HG03196 (cell line): ENCODE measurements at regions not wholly inside any gene's neighbourhood (a gene's known extent, or its start where the extent isn't known, plus 50 kb on each side); places are given as distances from the start of the nearest gene placed in this dataset.
"Not testable (repeated sequence)": the region's sequence is repeated elsewhere in the genome, so short reads cannot be mapped to it uniquely, and the experiment has no call there.

Experiments
- ATAC-seq: cut with Tn5 transposase; IDR thresholded peaks from one replicate; pipeline ENCODE4 v1.9.1; 2021; ENCODE audit not compliant: unreplicated experiment

DNA sequence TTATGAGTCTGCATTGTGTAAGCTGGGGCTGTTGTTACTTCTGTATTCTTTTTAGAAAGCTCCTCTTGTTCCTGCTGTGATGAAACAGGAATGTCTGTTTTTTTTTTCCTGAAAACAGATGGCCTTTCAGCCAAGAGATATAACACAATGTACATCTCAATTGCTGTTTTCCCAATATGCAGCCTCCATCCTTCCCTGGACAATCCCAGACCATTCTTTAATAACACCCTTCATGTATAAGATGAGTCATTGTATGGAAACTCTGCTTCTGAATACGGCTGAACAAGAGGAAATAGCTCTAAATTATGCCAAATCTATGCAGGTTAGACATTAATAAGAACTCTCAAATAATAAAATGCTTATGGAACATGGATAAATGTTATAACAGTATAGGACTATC, 60.2 kb upstream of the LRRC4C start:
- no peak for ATAC-seq

DNA sequence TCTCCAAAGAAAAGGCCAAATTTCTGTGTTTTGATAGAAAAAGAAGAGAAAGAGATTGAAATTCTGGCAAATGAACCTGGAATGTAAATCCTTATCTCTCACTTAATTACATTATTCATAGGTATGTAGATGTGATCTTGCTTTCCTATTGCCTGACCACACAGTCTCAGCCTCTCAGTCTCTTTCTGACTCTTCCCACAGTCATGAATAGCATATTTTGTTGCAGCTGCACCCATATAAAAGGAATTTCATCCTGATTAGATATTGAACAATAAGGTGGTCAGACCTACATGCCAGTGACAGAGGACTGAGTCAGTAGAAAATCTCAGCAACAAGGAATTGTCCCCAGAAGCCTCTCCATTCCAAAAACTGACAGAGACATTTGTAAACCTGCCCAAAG, 62.9 kb upstream of the LRRC4C start:
- no peak for ATAC-seq

DNA sequence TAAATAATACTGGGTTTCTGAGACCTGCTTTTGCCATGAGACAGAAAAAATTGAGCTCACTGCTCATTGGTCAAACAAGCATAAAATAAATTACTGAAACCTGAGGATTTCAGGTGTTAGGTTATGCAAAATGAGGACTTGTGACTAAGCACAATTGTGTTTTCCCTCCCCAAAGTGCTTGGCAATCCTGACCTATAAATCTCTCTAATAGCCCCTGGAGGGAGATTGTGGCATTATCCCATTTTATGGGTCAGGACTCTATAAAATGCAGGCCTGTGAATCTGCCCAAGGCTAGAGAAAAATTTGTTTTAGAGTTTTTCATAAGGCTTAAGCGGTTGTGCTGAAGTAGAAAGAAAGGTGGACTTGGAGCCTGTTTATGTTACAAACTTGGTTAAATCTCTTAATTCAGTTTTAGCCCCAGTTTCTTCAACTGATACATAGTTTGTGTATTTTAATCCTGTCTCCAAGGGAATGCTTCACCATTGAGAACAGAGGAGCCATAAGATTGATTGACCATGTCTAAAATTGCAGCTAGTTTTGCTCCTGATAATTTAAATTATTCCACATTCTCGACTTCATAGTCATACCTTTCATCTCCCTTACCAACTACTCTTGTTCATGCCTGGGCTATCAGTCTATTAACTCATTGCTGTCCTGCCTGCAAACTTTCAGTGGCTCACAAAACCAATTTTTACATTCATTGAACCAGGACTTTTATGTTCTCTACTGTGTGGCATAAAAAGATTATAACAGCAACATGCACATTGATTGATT, 63.6 kb upstream of the LRRC4C start:
- ATAC-seq = no peak

DNA sequence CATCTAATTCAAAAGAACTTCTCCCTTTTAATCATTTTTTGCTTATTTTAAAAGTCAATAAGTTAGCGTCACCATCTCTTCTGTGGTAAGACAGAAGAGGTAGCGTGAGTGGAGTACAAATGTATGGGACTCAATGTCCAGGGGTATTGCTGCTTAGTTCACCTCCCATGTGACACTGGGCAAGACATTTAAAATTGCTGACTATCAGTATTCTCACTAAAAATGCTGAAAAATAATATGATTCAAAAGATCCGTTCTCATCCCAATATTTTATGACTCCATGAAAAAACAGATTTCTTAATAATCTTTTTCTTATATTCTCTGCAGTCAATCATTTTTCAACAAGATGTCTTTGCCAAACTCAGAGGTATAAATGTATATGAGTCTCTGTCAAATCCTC, 68.1 kb upstream of the LRRC4C start:
- no peak for ATAC-seq

DNA sequence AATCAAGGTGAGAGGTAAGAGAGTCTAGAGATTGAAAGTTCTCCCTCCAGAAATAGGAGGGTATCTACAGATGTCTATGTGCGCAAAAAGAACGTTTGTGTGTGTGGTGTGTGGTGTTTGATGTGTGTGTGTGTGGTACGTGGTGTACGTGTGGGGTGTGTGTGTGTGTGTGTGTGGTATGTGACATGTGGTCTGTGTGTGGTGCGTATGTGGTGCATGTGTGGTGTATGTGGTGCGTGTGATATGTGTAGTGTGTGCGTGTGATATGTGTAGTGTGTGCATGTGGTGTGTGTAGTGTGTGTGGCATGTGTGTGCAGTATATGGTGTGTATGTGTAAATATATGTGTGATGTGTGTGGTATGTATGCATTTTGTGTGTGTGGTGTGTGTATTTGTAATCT, 73.0 kb upstream of the LRRC4C start:
- ATAC-seq = no peak

DNA sequence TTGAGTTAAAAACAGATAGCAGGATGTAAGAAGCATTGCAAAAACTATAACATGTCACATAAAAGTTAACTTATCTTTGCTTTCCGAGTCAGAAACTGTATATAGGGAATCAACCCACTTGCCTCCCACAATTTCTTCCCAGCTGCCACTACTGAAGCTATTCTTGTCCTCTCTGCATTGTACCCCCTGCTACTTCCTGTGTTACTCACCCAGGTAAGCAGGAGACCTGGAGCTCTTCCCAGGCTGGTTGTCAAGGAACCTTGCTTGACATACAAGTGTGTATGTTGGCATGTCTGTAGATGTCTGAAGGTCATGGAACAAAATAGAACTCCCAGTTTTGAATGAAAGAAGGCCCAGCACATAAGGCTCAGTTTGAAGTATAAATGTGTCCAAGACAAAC, 74.3 kb upstream of the LRRC4C start:
- no peak for ATAC-seq

DNA sequence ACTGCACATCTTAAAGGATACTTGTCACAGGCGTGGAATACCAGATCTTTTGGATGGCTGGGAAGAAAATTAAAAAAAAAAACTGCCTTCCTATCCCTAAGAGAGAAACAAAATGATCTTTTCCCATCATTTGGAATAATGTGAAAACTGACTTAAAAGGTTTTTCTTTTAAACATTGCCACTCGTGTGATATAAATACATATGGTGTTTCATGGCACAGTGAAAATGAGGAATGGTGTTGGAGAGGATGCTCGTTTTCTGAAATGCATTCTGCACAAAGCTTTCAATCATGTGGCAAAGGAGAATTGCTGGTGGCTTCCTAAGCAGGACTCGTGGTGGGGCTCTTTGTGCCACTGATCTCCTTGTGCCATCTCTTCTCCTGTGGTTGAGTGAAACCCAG, 74.9 kb upstream of the LRRC4C start:
- no peak for ATAC-seq

DNA sequence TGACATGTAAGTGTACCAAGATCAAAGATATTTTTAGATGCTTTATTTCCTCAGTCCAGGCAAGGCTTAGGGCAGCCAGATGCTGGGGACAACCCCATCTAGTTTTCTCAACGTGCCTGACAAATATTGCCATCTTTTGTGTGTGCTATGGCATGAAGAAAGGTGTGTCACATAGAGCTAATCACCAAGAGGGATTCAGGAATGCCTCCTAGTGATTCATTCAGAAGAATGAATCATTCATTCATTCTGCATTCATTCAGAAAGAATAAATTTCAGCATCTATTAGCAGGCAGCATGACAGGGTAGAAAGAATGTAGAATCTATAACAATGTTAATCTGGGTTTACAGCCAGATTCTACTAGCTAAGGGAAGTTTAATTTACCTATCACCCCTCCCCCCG, 75.4 kb upstream of the LRRC4C start:
- no peak for ATAC-seq

DNA sequence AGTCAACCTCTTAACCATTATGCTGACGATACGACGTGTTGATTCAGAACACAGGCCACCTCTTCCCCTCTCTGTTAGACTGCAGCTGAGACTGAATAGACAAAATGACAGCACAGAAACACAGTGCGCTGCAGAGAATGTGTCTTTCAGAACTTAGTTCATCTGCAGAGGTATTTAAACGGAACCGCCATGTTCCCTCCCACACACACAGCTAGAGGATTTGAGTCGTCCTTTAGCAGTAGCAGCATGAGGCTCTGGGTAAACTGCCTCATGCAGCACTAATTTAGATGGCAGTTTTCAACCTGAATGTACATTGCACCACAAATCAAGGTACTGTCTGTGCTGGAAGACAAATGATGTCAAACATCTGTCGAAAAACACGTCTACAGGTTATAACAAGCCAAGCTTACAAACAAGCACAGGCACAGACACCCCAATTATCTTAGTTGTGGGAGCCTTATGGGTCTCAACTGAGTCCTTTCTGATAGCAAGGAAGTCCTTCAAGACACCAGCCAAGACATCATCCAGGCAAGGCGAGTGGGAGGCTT, 76.6 kb upstream of the LRRC4C start:
- no peak for ATAC-seq

DNA sequence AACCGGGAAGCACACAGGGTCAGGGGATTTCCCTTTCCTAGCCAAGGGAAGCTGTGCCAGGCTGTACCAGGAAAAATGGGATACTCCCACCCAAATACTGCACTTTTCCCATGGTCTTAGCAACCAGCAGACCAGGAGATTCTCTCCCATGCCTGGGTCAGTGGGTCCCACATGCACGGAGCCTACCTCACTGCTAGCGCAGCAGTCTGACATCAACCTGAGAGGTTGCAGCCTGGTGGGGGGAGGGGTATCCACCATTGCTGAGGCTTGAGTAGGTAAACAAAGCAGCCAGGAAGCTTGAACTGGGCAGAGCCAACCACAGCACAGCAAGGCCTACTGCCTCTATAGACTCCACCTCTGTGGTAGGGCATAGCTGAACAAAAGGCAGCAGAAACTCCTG, 85.5 kb upstream of the LRRC4C start:
- ATAC-seq = not testable (repeated sequence)

DNA sequence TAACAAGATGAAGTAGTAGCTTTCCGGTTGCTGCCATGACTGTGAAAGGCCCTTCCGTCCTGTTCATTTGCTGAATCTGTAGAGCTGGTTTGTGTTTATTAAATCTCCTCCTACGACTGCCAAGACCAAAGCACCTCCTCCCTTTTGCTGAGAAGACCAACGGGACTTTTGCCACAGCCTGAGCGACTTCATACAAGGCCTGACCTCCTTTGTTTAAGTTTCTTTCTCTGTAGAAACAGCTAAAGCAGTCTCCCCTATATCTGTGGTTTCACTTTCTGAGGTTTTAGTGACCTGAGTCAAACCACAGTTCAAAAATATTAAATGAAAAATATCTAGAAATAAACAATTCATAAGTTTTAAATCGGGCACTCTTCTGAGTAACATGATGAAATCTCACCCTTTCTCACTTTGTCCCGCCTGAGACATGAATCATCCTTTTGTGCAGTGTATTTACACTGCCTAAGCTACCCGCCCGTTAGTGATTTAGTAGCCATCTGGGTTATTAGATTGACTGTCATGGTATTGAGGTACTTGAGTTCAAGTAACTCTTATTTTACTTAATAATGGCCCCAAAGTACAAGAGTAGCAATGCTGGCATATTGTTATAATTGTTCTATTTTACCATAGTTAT, 119.1 kb upstream of the LRRC4C start:
- no peak for ATAC-seq

DNA sequence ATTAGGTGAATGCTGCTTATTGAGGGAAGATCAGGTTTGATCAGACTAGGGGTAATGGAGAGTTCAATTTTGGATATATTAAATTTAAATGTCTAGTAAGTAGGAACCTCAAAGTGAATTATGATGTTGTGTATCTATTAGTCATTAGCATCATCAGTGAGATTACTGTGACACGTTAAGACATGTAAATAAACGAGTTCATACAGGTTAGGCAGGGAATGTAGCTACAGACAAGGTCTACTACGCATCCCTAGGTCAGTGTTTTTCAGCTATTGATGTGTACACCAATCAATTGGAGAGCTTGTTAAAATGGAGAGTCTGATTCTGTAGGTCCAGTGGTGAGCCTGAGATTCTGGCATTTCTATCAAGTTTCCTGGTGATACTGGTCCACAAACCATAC, 120.1 kb upstream of the LRRC4C start:
- ATAC-seq = no peak

DNA sequence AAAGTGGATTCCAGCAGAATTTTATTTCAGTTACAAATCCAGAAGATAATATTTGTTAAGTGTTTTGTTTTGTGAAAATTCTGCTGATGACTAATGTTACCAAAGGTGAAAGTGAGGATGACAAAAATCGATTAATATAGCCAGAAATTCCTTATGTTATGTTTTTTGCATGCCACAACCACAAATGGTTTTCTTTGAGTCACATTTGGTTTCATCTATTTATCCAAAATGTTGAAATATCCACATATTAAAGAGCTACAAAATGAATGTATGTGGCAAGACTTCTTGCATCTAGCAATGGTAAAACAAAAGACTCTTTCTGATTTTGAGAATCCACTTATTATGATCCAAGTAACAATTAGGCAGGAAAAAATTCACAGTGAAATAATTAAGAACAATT, 150.1 kb upstream of the LRRC4C start:
- no peak for ATAC-seq

DNA sequence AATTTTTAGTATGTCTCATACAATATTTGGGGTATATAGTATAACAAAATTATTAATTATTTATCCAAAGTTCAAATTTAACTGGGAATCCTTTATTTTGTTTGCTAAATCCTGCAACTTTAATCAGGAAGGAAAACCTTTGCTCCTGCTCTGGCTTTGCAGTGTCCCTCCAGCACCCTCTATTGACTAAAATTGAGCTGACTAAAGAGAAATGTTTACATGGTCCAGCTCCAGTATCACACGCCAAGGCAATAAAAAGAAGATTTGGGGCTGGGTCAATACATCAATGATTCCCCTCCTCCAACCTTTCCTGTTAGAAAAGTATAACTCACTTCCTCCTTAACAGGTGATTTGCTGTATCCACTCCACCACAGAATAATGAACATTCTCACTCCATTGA, 153.0 kb upstream of the LRRC4C start:
- no peak for ATAC-seq

DNA sequence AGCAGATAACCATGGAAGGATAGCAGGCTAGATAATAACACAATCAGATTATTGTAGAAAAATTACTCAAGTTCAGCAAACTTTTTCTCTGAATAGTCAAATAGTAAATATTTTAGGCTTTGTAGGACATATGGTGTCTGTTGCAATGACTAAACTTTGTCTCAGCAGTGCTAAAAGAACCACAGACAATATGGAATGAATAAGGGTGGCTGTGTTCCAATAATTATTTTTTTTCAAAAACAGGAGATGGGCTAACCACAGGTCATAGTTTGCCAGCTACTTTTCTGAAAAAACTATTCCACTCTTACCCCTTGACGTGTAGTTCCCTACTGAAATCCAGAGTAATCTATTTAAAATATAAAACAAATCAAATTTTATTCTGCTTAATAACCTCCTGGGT, 153.9 kb upstream of the LRRC4C start:
- ATAC-seq = no peak

DNA sequence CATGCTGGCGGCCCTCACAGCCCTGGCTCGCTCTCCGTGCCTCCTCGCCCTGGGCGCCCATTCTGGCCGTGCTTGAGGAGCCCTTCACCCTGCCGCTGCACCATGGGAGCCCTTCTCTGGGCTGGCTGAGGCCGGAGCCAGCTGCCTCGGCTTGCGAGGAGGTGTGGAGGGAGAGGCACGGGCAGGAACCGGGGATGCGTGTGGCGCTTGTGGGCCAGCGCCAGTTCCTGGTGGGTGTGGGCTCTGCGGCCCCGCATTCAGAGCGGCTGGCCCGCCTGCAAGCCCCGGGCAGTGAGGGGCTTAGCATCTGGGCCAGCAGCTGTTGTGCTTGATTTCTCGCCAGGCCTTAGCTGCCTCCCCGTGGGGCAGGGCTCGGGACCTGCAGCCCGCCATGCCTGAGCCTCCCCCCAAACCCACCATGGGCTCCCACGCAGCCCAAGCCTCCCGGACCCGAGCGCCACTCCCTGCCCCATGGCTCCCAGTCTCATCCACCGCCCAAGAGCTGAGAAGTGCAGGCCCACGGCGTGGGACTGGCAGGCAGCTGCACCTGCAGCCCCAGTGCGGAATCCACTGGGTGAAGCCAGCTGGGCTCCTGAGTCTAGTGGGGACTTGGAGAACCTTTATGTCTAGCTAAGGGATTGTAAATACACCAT, 163.4 kb upstream of the LRRC4C start:
- ATAC-seq = no peak

DNA sequence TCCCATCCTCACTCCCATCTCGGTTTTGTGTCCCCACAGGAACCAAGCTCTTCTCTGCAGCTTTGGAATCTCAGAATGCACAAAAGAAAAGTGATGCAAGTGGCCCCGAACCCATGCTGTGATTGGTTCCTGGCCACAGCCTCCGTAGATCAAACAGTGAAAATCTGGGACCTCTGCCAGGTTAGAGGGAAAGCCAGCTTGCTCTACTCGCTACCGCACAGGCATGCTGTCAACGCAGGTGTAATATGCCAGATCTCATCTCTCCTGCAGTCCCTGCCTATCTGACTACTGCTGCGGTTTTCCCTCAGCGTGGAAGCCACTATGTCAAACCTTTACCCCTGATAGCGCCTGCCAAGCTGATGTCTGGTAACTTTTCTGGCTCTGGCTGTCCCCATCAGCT, 200.5 kb upstream of the LRRC4C start:
- ATAC-seq = no peak

DNA sequence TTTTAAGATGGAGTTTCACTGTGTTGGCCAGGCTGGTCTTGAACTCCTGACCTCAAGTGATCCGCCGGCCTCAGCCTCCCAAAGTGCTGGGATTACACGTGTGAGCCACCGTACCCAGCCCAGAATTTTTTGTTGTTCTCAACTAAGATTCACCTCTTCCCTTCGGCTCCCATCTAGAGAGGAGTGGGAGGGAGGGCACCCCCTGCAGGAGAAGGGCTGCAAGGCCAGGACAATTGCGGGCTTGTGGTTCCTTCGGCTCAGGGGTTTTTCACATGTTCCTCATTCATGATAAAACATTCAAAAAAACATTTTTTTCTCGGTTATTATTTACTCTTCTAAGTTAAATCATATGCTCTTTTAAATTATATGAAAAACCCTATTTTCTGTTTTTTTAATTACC, 201.1 kb upstream of the LRRC4C start:
- no peak for ATAC-seq

DNA sequence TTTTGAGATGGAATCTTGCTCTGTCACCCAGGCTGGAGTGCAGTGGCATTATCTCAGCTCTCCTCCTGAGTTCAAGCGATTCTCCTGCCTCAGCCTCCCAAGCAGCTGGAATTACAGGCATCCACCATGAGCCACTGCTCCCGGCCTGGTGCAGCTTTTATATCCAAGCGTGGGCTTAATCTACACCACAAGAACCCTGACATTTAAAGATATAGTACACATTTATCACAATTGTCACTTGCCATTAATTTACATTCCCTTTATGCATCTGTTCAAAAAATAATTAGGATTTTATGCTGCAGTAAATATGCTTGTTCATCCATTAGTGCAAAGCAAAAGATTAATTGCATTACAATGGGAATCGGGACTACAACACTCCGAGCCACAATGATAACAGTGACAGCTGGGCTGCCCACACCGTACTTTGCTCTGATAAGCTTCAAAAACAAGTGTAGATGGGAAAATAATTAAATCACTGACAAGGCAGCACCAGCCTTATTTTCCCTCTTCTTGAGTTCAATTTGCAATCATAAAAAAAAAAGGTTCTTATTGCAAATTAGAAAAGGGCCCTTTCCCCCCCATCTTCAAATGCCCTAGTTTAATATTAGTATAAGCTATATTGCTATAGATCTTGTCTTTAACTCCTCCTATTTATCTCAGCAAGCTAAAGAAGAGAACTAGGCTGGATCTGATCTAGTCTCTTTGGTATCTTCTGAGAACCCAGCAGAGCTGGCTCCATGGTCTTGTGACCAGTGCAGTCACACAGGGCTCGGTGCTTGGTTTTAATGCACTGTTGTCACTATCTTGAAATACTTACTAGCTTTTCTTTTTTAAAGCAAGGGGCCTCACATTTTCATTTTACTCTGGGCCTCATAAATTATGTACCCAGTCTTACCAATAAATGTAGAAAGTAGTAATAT, 206.2 kb upstream of the LRRC4C start:
- ATAC-seq = no peak

DNA sequence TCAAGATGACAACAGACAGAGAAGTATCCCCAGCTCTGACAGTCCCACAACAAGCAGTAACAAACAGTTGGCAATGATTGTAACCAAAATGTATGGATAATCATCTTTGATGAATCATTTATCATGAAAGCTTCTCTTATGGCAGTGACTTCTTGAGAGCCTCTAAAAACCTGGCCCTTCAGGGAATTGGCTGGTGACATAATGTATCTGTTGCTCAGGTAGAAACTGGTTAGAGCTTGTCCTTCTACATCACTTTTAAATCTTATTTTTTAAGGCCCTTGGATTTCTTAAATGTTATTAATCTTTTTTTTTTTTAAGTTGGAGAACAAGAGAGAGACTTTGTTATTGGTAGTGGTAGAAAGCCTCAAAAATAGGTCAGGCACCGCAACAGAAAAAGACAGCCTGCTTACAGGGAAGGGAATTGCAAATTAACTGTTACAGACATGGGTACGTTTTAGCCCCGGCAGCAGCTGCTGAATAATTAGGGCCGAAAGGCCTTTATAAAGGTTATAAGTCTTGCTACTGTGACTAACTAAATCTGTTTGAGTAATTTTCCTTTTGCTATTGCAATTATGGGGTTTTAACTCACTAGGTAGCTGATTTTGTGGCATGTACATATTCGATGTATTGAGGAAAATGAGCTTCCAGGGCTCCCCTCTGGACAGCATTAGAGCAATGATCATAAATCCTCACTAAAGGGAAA, 207.7 kb upstream of the LRRC4C start:
- no peak for ATAC-seq

DNA sequence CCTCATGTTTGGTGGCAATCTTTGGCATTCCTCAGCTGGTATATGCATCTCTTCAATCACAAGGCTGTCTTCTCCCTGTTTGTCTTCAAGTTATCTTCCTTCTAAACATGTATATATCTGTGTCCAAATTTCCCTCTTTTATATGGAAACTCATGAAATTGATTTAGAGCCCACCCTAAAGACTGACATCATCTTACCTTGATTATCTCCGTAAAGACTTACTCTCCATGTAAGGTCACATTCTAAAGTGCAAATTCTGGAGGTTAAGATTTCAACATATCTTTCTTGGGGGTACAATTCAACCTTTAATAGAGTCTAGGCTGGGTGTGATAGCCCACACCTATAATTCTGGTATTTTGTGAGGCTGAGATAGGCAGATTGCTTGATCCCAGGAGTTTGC, 215.8 kb upstream of the LRRC4C start:
- no peak for ATAC-seq
